Amygdala (tissue), 56 donors: ENCODE measurements at regions not wholly inside any gene's neighbourhood (a gene's known extent, or its start where the extent isn't known, plus 50 kb on each side); places are given as distances from the start of the nearest gene placed in this dataset.
A peak's percentile ranks its signal among the peaks of the same experiment; 100 is the strongest.
"Not testable (repeated sequence)": the region's sequence is repeated elsewhere in the genome, so short reads cannot be mapped to it uniquely, and the experiment has no call there.

Source experiments
- DNase-seq, 56 donors: peaks; one replicate each; lab custom pipeline; 2025; lab: John Stamatoyannopoulos, UW

DNA sequence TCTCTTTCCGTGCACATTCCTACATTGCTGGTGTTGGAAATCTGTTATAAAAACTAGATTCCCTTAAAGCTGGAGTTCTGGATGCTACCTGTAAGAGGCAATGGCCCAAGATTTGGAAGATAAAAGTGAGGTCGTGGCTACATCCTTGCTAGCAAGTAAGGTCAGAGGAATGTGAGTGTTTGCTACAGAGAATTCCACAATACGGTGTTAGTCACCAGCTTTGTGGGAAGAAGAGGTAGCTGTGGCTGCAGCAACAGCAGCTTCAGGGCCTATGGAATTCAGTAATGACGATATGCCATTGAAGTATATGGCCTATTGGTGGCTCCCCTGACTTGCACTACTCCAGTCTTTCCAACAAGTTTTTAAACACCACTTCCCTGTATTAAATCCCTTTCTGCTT lies 227.7 kb upstream of the TMEM260 start:
- no peak for DNase-seq

DNA sequence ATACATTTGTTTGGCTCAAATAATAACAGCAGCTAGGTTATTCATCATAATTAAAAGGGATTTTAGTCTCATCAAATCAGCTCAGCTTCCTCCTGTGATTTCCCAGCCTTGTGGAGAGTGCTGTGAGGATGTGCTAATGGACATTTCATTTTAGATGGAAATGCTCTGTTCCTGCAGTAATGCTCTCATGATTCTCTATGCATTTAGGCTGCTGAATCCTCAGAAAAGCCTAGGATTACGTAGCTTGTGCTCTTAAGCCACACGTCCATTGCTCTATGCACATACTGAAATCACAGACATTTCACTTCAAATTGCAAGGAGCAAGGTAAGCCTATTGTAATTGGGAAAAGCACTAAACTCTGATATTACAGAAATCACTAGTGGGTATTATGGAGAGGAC lies 226.6 kb upstream of the TMEM260 start:
- no peak for DNase-seq

DNA sequence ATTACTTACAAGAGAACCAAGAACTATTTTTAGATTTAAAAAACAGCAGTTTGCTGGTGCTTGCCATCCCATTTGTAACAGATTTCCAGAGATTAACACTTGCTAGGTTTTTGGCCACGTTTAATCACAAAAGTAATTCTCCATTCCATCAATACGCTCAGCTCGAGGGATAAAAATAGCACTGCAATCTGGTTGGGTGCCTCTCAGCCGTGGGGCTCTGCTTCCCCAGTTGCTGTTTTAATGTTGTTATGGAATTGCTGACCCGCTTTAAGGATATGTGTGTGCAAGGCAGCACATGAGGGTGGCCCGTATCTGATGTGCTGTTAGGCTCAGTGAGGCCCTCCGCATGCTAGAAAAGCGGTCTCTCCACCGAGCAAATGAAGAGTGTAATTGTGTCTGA lies 222.2 kb upstream of the TMEM260 start:
- peak in 4 of 56 donors; percentile 3 to 12 (median 8) for DNase-seq

DNA sequence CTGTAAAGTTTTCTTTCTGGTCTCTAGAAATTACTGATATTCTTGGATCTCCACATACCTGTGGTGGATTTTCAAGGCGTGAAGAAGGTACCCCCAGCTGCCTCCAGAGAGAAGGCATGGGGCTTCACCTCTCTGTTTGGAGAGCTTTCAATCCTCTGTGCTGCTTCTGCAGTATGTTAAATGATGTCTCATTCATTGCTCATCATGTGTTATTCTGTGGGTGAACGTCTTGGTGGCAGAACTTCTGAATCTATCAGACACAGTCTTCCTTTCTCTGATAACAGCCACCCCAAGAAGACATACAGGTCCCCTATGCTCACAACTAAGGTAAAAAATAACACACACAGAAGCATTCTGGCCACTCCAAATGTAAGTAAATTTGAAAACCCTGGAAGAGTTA lies 221.3 kb upstream of the TMEM260 start:
- DNase-seq: no peak

DNA sequence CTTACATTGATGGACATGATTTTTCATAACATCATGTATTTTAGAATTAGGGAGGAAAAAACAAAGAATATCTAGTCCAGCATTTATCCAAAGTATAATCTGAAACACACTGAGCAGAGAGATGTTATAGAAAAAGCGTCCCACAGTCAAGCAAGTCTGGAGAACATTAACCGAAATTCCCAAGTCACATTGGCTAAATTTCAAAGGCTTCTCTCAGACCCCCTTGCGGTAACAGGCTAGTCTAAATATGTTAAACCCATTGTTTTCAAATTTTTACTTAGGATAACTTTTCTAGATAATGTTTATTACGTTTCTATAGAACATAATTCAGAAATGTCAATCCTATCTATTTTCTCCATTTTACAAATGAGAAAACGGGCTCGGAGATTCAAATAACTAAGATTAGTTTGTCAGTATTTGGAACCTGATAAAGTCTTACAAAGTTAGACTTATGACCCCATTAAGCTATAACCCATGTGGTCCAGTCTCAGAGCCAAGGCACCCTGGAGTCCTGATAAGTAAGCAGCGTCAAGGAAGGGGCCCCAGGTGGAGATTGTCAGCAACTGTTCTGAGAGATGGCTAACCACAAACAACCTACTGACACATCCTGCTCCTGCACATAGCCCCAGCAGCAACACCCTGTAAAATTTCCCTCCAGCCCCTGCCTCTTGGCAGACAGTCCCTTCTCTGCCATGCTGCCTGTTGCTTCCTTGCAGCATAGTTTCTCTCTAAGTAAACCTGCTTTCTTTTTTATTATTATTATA lies 220.6 kb upstream of the TMEM260 start:
- DNase-seq: no peak

DNA sequence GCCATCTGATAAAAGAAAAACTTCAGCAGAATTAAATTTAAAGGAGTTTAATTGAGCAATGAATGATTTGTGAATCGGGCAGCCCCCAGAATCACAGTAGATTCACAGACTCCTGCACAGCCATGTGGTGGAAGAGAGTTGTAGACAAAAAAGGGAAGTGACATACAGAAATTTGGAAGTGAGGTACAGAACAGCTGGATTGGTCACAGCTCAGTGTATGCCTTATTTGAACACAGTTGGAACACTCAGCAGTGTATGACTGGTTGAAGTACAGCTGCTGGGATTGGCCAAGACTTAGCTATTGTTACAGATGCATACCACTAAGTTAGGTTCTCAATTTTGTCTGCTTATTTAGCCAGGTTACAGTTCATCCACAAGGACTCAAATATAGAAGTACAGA lies 213.9 kb upstream of the TMEM260 start:
- not testable (repeated sequence) for DNase-seq

DNA sequence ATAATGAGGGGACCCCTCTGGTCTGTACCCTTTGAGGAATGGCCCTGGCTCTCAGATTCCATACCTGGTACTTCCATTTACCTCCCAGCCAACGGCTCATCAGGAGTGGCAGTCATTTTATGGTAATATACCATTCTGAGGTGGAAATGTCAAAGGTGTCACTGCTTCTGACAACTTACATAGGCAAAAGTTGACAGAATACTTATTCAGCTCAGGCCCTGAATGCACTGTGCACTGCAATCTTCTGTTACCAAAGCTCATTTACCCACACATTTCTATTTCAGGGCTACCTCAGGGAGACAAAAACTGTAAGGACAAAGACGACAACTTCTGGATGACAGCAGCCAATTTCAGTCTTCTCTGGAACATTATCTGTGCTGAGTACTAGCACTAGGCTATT lies 212.2 kb upstream of the TMEM260 start:
- no peak for DNase-seq

DNA sequence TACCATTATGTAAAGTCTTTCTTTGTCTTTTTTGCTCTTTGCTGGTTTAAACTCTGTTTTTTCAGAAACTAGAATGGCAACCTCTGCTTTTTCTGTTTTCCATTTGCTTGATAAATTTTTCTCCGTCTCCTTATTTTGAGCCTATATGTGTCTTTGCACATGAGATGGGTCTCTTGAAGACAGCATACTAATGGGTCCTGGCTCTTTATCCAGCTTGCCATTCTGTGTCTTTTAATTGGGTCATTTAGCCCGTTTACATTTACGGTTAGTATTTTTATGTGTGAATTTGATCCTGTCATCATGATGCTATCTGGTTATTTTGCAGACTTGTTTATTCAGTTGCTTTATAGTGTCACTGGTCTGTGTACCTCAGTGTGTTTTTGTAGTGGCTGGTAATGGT lies 207.9 kb upstream of the TMEM260 start:
- DNase-seq: no peak

DNA sequence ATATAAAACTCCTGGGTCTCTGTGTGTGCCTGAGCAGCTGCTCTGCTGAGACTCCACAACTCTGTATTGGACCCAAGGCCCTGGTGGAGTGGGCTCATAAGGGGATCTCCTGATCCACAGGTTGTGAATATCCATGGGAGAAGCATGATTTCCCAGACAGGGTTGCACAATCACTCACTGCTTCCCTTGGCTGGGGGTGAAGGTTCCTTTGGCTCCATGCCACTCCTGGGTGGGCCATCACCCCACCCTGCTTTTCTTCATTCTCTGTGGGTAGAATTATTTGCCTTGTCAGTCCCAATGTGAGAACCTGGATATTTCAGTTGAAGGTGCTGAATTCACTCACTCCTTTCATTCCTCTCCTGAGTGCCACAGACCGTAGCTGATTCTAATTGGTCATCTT lies 205.2 kb upstream of the TMEM260 start:
- no peak for DNase-seq

DNA sequence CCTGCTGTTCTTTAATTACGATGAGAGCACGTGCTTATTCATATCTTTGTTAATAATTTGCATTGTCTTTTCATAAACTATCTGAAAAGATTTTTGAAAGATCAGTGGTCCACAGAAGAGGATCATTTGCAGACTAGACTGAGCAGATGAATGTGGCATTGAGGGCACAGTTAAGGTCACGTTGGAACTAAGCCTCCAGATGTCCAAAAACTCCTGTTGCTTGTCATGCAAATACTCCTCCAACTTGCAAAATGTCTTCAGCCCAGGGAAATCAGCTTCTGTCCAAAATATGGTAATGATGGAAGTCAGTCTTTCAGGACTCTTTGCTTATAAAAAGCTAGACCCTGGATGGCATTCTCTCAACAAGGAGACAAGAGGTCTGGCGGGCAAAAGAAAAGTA lies 201.6 kb upstream of the TMEM260 start:
- no peak for DNase-seq

DNA sequence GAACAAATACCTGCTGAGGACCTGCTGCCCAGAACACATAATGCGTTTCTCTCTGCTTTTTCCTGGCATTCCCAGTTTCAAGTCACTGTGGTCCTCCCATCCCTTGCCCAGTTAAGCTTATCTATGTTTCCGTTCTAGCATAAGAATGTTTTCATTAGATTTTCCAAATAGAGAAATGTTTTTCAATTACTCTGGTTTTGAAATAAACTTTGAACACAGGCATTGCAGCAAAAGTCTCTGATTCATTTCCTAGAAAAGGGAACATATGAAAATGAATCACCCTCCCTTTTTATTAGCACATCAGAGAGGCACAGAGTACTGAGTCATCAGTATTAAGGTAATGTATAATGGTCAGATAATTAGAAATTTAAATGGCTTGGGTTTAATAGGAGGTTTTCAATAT lies 201.1 kb upstream of the TMEM260 start:
- no peak for DNase-seq

DNA sequence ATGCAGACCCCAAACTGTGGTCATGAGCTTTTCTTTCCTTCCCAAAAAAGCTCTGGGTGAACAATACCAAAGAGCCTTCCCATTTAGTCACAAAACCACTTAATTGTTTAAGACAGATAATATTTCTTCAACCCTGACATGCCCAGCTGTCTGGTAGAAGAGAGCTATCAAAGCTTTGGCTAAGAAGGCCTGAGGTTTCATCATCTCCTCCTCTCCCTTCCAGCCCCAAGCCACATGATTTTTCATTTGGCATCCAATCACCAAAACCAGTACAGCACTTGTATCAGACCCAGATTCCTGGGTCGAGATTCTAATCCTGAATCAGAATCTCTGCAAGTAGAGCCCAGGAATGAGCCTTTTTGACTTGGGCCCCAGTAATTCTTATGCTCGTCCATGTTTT lies 199.6 kb upstream of the TMEM260 start:
- DNase-seq: no peak

DNA sequence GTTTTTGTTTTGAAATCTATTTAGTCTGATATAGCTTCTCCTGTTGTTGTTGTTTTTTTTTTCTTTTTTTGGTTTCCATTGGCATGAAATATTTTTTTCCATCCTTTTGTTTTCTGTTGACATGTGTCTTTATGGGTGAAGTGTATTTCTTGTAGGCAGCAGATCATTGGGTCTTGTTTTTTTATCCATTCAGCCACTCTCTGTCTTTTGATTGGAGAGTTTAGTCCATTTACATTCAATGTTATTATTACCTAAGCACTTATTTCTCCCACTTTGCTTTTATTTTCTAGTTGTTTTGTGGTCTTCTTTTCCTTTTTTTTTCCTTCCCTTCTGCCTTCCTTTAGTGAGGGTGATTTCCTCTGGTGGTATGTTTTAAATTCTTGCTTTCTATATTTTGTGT lies 193.6 kb upstream of the TMEM260 start:
- DNase-seq: no peak

DNA sequence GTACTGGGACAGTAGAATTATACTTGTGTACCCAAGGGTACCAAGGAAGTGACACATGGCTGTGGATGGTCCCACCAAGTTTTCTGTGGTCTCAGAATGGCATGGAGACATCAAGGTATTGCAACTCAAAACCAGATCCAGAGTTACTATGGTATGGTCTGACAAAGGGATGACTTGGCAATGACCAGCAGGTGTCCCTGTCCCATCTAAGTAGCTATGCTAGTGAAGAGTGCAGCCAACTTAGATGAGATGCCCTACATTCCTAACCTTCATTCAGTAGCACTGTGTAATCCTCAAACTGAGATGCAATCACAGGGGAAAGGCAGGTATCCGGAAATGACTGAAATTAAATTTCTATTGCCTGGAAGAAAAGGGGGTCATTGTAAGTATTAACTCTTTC lies 188.7 kb upstream of the TMEM260 start:
- no peak for DNase-seq

DNA sequence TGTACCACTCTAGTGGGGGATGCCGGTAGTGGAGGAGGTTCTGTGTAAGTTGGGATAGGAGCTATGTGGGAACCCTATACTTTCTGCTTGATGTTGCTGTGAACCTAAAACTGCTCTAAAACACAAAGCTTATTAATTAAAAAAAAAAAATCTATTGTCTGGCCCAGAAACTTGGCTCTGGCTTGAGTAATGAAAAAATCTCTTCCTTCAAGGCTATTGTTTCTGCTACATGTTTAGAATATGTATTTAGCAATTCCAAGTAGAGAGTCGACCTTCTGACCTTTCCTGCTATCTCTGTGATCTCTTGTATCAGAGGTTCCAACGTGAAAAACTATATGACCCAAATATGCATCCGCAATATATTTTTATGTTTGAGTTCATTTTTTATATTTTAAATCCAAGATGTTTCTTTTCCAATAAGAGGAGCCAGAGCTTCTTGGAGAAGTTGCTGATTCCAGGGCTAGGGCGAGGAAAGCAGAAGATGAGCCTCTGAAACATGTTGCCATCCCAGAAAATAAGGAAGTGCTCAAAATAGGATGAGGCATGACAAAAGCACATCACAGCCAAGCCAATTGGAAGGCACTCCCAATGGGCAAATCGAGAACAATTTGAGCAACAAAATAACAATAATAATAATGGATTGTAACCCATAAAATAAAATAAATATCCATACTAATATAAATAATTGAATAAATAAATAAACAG lies 184.6 kb upstream of the TMEM260 start:
- no peak for DNase-seq

DNA sequence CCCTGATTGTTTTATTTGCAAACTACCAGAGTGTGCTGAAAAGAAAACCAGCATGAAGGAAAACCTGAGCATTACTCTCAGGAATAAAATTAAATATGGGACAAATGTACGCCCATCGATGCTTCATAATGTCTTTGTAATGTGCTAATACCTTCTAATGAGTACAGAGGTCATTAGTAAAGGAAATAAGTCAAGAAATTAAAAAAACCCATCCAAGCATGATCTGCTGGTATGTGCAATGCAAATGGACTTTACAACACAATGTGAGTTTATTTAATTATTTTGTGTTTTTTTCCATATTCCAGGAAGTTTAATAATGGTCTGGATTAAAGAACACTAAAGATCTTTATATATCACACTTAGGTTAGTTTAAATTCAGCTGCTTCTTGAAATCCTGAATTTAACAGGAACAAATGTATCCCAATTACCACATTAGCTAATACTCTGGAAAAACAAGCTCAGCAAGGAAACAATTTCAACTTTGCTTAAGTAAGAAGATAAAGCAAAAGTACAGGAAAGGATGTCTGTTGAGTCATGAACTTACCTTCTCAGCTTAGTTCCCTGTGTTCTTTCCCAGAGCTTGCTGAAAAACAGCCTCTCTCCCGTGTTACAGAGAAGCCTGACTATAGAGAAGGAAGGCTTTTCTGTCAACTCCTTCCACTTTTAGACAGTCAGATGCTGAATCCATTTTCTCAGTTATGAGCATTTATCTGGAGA lies 179.3 kb upstream of the TMEM260 start:
- no peak for DNase-seq

DNA sequence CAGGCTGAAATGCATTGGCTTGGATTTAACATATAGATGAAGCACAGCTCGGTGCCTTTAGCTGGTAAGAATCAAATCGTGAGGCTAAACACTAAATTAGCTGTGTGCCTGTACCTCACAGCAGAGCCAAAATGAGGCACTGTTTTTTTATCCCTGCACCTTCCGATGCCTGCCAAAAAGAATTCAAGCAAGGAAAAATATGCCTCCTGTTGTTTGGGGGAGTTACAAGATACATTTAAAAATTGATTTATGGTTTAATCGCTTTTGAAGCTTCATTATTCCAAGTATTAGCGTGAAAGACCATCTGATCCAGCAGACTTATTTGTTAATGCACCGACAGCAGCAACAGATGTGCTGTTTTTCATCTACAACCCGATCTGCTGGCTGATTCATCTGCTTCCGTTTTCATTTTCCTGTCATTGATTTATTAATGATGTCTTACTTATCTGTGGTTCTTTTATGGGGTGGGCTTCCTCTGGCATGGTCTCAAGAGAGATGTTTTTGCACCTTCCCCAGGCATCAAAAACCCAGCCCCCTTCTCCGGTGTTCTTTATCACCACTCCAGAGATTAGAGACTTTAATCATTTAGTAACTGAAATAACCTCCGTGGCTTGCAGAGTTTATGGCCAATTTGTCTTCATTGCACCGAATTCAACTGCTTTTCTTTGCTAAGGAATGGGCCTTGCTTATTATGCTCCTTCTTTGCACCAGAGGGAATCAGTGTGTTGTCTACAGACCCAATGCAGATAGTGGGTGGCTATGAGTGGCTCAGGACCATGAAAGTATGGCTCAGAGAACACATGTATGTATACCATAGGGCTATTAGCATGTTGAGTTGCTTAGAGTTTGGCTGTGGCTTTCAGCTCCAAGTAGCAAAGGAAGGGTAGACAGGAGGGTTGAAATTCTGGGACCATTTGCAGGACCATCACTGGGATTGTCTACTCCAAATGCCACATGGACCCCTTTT lies 166.8 kb upstream of the TMEM260 start:
- DNase-seq: no peak

DNA sequence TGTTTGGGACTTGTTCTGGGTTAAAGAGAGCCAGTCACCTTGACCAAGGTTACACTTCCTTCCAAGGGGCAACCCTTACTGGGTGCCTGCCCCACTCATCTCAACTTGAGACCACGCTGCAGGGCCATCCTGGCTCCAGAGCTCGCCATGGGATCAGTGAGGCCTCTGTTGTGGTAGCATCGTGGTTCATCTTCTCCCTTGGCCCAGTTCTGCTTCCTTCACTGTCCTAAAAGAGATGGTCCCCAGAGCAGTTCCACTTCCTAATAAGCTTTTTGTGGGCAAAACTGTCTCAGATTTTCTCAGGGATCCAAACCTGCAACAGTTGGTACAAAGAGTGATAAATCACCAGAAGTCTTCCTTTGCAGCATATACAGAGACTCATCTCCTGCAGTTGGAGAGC lies 165.9 kb upstream of the TMEM260 start:
- DNase-seq: no peak

DNA sequence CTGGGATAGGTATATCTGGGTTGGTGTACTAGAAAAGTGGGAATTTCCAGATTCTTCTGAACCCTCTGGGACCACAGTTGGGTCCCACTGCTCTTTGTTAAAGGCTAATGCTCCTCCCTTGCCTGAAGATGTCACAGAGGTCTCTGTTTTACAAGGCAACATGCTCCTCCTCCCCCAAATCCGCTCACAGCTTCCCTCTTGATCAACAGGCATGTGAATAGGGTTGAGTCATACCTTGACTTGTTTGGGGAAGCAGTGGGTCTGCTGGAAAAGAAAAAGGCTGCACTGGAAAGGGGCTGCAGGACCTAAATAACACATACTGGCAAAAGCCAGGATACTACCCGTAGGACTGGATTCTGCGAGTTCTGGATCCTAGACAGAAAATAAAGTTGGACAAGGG lies 165.4 kb upstream of the TMEM260 start:
- peak in 1 of 56 donors; percentile 17 for DNase-seq

DNA sequence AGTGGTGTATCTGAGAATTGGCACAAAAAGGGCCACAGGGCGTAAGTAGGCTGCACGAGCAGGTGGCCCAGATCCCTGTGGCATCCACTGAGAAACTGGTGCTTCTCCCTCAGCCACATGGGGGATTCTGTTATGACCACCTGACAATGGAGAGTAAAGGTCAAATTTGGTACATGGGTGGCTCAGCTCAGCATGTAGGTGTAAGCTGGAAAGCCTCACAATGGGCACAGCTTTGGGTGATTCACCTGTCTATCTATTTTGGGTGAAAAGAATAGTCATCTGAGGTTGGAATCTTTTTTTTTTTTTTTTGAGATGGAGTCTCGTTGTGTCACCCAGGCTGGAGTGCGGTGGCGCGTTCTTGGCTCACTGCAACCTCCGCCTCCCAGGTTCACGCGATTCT lies 163.4 kb upstream of the TMEM260 start:
- no peak for DNase-seq

DNA sequence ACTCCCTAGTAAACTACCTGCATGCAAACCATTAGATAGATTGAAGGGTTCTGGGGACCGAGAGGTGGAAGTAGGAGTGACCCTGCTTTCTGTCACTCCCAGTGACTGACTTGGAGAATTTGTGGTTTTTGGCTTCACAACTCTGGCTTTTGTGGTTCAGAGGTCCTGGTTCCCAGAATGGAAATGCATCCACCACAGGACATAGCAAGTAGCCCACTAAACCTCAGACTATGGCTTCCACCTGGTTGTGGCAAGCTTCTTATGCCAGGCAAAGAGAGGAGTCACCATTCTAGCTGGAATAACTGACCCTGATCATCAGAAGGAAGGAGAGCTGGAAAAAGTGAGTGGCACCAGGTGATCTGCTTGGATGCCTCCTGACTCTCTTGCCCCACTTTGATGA lies 162.4 kb upstream of the TMEM260 start:
- no peak for DNase-seq
